Colon (tissue), 2 donors: ENCODE measurements at regions not wholly inside any gene's neighbourhood (a gene's known extent, or its start where the extent isn't known, plus 50 kb on each side); places are given as distances from the start of the nearest gene placed in this dataset.
"Not testable (repeated sequence)": the region's sequence is repeated elsewhere in the genome, so short reads cannot be mapped to it uniquely, and the experiment has no call there.

Experiments
- FAIRE-seq: peaks from 2 replicates; lab custom pipeline; 2012; peaks lifted over from hg19 to GRCh38; lab: Jason Lieb, UNC
- donor health status: control.
- donor health status: control.

DNA sequence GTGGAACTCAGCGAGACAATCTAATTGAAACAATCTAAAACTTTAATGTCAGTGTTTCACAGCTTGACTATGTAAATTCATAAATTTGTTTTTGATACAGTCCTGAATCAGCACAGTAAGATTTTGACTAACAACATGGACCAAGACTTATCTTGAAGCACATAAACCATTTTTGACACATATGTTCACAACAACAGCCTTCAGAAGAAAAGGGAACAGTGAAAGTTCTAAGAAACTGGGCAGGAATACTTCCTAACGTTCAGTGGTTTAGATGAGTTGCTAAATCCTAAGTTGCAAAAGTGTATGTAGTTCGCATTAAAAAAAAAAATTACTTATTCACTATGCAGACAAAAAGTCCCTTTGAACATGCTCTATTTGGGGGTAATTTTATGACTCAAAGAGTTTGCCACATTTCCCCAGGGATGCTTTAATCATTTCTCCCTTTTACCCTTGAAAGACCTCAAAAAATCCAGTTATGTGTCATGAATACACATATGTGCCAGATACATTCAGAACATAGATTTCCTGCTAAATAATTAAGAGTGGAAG, 120.2 kb downstream of the MRPL39 start:
- FAIRE-seq = no peak

DNA sequence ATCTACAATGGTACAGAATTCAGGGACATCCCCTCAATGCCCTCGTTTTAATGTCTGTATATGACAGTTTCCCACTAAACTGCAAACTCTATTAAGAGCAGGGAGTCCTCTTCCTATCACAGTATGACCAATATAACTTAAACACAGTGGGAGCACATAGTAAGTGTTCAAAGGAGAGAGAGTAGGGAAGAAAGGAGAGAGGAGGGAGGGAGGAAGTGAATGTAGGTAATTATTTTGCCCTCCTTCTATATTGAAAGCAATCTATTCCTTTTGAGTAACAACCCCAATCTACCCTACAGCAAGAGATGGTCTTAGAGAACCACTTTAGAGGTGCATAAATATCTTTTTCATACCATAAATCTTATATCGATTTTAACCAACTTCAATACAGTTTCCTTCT, 121.4 kb downstream of the MRPL39 start:
- FAIRE-seq = no peak

DNA sequence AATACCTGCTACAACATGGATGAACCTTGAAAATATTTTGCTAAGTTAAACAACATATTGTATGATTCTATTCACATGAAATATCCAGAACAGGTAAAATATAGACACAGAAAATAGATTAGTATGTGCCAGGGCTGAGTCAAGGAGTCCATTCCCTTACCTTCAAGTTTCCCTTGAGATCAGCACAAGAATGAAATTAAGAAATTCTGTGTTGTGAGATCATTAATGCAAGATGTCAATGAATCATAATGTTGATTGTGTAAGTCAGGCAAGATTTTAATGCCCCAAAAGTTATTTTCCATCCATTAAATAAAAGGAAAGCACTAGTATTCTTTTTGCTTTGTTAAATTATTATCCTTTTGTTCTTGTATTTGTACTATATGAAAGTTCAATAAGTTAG, 139.4 kb downstream of the MRPL39 start:
- no peak for FAIRE-seq

DNA sequence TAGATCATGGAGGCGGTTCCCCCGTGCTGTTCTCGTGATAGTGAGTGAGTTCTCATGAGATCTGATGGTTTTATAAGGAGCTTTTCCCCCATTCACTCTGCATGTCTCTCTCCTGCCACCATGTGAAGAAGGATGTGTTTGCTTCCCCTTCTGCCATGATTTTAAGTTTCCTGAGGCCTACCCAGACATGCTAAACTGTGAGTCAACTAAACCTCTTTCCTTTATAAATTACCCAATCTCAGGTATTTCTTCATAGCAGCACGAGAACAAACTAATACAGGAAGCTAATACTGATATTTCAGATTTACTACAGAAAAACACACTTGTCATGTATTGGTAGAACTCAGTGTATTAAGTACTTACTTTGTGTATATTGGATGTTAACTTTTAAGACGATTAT, 140.2 kb downstream of the MRPL39 start:
- not testable (repeated sequence) for FAIRE-seq

DNA sequence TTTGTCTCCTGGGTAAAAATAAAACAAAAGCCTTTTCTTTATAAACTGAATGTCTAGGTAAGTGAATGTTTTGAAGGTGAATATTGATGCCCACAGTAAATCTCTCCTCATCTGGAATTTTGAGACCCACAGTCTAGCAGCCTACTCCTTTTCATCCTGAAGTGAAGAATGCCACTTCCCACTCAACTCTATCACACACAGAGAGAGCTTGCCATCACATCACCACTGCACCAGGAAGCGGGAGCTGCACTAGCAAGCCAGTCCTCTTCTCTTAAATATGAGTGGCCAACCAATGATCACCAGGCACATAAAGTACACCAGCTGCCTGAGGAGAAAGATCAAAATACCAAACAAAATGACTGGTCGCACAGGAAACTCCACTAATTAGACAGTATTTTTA, 140.8 kb downstream of the MRPL39 start:
- FAIRE-seq = no peak

DNA sequence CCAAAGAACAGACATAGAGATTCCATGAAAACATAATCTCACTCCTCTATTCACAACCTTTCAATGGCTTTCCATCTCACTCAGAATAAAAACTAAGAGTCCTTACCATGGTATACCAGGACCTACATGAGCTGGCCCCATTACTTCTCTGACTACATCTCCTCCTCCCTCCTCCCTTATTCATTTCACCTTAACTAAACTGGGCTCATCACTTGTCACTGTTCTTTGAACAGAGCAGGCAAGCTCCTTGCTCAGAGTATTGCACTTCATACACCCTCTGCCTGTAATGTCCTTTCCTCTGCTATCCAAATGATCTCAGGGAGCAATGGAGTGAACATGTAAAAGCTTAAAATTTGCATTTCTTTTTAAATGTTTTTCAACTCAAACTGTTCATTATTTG, 142.0 kb downstream of the MRPL39 start:
- no peak for FAIRE-seq

DNA sequence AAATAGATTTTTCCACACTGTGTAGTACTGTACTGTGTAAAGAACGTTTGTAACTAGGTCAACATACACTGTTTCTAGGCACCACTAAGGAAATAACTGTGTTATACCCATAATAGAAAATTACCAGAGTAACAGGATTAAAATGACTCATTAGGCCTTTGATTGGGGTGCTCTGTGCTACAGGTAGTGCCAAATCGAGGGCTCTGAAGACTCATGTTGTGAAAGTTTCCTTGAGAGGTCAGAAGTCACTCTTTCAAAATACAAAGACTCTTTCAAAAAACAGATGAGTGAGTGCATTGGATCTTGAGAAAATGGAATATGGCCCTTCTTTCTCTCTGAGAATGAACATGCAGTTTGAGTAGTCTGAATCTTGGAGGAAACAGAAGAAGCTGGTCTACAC, 143.0 kb downstream of the MRPL39 start:
- no peak for FAIRE-seq

DNA sequence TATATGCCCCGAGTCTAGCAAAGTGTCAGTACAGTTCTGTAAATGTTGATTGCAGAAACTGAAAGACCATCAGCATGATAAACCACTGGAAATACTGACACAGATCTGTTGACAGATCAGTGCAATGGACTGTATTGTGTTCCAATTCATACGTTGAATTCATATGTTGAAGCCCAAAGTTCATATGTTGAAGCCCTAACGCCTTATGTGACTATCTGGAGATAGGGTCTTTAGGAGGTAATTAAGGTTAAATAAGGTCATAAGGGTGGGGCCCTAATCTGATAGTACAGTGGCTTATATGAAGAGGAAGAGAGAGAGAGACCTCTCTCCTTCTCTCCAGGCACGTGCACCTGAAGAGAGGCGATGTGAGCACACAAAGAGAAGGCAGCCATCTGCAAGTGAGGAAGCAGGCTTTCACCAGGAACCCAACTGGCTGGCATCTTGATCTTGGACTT, 144.7 kb downstream of the MRPL39 start:
- FAIRE-seq = no peak

DNA sequence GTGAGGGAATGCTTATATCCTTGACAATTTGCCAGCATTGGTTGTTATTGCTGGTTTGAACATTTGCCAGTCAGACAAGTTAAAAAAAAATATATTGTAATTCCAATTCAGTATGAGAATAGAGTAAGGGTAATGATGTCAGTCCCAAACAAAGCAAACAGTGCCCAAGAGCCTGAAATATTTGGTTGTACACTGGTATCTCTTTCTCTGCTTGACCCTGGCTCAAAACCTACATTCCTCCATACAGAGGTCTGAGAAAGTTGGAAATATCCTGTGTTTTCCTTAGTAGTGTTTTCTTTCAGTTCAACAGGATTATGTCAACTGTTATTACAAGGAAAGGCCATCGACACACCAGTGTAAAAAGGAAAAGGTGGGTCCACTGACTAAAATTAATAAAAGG, 145.6 kb downstream of the MRPL39 start:
- no peak for FAIRE-seq

DNA sequence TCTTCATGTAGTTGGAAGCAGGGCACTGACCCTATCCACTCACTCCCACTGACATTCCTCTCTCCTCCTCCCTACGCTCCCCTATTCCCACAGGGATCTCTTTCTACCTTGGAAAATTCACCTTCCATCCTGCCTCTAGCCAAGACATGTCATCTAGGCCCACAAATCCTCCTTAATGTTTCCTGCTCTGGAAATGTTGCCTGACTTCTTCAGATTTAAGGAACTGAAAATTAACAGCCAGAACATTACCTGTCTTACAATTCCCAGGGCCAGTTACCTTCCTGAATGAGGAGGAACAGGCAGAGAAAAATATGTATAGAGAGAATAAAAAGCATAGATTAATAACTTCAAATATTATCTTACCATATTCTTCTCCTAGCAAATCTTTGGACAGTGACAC, 147.3 kb downstream of the MRPL39 start:
- no peak for FAIRE-seq

DNA sequence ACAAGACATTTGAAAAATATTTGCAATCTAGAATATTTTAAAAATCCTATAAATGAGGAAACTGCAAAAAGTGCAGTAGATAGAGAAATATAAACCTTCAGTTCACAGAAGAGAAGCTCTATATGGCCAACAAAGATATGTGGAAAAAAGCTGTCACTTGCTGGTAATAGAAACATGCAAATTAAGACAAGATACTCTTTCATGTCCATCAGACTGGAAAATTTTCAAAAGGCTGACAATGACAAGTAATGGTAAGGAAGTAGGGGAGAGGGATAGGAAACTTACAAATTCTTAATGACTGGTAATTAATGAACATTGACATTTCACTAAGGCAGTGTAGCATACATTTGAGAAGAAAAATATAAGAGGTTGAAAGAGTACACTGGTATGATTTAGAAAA, 147.9 kb downstream of the MRPL39 start:
- FAIRE-seq = no peak

DNA sequence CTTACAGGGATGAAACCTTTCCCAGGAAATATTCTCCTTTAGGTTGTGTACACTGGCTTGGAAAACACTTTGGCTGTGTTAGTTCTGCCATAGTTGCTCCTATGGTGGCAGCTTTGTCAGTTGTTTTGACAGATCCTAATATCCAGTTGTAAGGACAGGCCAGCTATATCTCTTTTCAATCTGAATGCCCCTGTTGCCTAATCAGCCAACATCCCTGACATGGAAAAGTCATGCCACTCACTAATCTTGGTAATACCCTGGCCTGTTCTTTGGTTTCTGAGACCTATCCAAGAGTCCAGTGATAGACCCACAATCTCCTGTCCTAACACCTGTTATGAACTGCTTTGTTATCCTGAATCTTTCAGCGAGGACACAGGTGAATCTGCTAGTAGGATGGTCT, 148.8 kb downstream of the MRPL39 start:
- no peak for FAIRE-seq

DNA sequence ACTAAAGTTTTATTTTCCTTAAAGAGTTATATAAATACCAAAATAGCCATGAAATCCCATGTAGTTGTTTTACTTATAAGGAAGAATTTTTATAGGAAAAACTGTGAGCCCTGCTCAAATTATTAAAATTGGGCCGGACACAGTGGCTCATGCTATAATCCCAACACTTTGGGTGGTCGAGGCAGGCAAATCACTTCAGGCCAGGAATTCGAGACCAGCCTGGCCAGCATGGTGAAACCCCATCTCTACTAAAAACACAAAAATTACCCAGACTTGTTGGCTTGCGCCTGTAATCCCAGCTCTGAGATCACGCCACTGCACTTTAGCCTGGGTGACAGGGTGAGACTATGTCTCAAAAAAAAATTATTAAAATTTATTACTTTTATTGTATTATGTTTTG, 149.3 kb downstream of the MRPL39 start:
- FAIRE-seq = no peak

DNA sequence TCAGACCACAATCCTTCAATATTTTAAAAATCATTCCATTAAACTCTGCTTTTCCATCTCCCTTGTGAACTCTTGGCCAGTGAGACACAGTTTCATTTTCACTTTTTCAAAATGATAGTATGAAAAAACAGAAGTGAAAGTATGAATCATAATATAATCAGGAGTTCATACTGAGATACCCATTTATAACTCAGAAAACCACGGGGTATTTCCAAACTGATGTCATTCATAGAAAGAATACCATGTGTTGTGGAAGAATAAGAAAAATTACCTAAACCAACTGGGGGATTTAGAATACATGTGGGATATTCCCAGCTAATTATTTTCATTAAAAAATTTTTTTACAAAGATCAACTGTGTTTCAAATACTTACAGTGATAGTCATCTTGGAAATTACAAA, 149.9 kb downstream of the MRPL39 start:
- FAIRE-seq = peak; percentile 64

DNA sequence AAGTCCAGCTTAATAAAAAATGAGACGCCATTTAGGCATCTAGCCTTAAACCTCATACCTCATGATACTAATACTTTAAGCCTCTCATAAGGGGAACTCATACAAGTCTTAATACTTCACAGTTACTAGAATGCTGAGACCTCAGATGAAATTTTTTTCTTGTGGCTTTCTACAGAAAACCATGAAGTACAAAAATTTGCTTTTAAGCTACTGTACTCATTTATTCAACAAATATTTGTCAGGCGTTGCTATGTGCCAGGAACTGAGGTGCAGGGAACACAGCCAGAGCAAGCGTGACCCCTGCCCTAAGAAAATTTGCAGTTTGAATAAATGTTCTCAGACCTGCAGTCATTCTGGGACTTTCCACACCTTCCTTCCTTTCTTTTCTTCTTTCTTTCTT, 150.6 kb downstream of the MRPL39 start:
- no peak for FAIRE-seq

DNA sequence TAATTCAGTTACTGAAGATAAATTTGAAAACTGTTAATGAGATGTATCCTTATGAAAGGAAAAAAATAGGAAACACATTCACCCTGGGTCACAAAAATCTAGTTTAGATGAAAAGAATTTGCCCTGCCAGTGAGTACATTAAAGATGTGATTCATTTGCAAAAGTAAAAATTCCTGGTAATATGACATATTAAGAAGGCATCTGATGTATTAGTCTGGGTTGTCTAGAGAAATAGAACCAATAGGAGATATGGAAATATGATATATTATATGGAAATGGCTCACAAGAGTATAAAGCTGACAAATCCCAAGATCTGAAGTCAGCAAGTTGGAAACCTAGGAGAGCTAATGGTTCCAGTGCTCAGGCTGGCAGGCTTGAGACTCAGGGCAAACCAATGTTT, 153.8 kb downstream of the MRPL39 start:
- FAIRE-seq = no peak

DNA sequence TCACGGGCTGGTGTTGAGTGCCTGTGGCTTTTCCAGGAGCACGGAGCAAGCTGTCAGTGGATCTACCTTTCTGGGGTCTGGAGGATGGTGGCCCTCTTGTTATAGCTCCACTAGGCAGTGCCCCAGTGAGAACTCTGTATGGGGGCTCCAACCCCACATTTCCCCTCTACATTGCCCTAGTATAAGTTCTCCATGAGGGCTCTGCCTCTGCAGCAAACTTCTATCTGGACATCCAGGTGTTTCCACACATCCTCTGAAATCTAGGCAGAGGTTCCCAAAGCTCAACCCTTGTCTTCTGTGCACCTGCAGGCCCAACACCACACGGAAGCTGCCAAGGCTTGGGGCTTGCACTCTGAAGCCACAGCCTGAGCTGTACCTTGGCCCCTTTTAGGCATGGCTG, 157.3 kb downstream of the MRPL39 start:
- no peak for FAIRE-seq

DNA sequence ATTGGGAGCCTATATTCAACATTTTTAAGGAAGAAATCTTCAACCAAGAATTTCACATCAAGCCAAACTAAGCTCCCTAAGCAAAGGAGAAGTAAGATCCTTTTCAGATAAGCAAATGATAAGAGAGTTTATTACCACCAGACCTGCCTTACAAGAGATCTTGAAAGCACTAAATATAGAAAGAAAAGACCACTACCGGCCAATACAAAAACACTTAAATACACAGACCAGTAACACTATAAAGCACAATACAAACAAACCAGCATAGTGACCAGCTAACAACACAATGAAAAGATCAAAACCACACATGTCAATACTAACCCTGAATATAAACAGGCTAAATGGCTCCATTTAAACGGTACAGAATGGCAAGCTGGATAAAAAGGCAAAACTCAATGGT, 165.4 kb downstream of the MRPL39 start:
- FAIRE-seq = no peak

DNA sequence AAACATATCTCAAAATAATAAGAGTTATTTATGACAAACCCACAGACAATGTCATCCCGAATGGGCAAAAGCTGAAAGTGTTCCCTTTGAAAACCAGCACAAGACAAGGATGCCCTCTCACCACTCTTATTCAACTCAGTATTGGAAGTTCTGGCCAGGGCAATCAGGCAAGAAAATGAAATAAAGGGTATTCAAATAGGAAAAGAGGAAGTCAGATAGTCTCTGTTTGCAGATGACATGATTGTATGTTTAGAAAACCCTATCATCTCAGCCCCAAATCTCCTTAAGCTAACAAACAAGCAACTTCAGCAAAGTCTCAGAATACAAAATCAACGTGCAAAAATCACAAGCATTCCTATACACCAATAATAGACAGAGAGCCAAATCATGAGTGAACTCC, 169.8 kb downstream of the MRPL39 start:
- FAIRE-seq = not testable (repeated sequence)

DNA sequence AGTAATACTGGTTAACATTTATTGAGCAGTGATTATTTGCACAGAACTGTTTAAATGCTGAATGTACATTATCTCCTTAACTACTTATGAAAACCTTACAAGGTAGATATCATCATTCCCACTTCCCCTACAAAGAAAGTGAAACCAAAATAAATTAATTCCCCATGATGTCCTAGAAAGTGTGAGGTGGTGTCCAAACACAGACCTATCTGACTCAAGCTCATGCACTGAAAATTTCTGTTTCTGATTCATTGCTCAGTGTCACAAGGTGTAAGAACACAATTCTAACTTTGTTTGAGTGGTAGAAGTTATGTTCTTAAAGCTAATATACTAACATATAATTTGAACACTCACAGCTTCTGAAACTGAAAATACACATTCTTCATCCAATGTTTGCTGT, 178.7 kb downstream of the MRPL39 start:
- no peak for FAIRE-seq

DNA sequence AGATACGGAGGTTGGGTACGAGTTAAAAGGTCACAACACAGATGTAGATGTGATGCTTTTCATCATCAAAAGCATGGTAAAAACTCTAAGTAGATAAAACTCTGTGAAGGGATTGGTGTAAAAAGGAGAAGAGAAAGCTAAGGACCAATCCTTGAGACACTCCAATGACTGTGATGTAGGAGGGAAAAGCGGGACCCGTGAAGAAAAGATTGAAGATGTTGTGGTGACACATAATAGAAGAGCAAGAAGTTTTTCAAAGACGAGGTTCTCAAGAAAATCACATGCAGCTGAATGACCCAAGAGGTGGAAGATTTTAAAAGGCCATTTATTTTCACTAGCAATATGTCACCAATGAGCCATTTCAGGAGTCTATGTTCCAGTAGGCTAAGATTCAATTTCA, 179.5 kb downstream of the MRPL39 start:
- FAIRE-seq = no peak

DNA sequence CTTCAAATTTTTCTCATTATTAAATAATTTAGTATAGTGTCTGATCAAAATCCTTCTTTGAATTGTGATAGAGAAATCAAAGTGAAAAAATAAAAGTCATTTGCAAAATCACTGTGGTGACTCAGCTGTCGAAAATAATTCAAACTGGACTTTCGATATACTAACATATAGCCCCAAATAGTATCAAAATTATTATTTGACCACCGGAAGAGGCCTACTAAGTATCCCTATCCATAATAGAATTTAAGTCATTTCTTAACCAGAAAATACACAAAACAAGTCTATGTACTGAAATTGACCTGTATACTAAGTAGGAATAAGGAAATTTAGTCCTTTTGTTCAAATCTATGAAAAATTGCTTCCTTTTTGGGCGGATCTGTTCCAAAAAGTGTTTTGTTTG, 180.7 kb downstream of the MRPL39 start:
- no peak for FAIRE-seq

DNA sequence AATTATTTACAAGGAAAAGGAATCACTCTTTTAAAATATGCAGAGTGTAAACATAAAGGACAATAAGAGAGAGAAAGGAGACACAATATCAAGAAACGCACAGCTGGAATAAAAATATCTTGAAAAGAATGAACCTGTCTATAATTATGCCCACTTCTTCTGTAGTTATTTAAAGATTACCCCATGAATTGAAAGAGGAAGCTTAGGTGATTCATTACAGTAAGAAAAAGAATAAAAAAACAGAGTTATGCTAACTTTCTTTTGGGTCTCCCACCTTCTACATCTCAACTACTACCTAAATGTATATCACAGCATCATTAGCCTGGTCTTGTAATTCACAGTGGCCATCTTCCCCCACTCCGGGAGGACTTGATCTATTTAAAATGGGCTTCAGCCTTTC, 182.1 kb downstream of the MRPL39 start:
- no peak for FAIRE-seq

DNA sequence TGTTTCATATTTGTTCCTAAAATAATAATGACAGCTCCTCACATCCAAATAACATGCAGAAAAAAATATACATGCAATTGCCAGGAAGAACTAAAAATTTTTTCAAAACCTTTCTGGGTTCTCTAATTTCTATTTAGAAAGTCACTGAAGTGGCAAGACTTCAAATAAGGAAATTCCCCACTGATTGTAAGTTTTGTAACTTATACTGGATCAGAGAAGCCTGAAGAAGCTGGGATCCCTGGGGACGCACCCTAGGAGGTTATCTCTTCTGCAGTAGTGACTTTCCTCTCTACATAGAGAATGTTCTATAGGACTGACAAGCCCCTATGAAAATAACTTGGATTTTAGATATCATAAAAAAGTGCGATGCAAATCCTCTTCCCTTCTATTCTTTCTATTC, 182.6 kb downstream of the MRPL39 start:
- FAIRE-seq = no peak

DNA sequence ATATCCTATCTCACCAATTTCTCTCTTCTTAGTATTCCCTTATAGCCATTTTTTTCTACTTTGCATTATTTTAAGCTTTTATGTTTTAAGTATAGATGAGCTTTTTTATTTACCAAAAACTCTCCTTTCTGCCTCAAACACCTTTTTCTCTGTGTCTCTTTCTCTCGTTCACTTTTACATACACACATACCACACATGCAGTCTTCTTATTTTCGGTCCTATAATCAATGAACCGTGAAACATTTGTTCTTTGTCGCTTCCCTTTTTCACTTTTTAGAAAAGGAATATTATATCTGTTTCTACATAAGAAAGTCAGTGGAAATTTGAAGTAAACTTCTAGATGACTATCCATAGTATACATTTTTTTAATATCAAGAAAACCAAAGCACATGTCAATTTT, 183.2 kb downstream of the MRPL39 start:
- FAIRE-seq = no peak
